ENCODE measurements at regions not wholly inside any gene's neighbourhood (a gene's known extent, or its start where the extent isn't known, plus 50 kb on each side); places are given as distances from the start of the nearest gene placed in this dataset.
A peak's percentile ranks its signal among the peaks of the same experiment; 100 is the strongest.
"Not testable (repeated sequence)": the region's sequence is repeated elsewhere in the genome, so short reads cannot be mapped to it uniquely, and the experiment has no call there.

DNA sequence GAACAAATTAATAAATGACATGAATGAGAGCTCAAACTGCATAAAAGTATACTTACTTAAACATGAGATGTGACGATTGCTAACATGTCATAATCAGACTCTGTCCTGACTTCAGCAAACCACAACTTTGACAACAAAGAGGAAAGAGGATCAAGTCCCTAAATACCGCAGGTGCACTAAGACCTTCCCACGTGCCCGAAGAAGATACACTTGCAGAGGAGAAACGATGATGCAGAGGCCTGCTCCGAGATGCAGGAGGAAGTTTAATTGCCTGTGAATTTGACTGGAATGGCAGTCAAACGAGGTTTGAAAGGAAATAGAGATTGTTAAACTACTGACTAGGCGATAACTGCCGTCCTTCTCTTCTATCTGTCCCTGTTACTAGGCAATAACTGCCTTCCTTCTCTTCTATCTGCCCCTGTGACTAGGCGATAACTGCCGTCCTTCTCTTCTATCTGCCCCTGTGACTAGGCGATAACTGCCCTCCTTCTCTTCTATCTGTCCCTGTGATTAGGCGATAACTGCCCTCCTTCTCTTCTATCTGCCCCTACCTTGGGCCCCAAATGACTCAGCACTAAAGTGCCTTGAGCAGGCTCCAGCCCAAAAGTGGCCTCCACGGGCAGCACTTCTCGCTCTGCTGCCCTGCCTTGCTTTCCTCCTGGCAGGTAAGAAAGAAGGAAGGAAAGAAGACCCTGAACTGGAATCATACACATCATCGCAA, 2226.0 kb upstream of the DEFB115 start:
- not testable (repeated sequence) for DNase-seq (ENCODE audit: low read depth); H3K4me3 ChIP-seq (ENCODE audit: low read depth, low read length)

DNA sequence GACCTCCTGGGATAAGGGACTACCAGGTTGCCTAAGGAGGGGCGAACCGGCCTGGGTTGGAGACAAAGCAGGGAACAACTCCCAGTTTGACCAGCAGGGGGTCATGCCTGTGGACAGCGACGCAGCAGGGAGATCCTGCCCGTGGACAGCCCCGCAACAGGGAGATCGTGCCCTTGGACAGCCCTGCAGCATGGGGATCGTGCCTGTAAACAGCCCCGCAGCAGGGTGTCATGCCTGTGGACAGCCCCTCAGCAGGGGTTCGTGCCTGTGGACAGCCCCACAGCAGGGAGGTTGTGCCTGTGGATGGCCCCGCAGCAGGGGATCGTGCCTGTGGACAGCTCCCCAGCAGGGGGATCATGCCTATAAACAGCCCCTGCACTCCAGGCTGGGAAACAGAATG, 2213.2 kb upstream of the DEFB115 start:
- not testable (repeated sequence) for DNase-seq (ENCODE audit: low read depth); H3K4me3 ChIP-seq (ENCODE audit: low read depth, low read length)

DNA sequence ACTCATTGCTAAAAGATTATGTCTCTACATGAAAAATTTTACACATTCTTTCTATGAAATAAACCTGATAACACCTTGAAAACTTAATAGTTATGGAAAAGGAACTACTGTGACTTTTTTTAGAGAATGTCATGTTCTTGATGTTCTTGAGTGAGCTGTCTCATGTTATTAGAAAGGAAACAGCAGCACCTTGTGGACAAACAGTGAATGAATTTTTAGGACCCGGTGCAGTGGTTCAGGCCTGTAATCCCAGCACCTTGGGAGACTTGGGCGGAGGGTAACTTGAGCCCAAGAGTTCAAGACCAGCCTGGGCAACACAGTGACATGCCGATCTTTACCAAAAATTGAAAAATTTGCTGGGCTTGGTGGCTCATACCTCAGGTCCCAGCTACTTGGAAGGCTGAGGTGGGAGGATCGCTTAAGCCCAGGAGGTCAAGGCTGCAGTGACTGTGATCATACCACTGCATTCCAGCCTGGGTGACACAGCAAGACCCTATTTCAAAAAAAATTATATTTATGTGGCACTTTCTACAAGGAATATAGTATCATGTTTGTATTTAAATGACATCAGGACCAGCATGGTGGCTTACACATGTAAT, 2207.4 kb upstream of the DEFB115 start:
- TF ChIP-seq, protein P1, sequence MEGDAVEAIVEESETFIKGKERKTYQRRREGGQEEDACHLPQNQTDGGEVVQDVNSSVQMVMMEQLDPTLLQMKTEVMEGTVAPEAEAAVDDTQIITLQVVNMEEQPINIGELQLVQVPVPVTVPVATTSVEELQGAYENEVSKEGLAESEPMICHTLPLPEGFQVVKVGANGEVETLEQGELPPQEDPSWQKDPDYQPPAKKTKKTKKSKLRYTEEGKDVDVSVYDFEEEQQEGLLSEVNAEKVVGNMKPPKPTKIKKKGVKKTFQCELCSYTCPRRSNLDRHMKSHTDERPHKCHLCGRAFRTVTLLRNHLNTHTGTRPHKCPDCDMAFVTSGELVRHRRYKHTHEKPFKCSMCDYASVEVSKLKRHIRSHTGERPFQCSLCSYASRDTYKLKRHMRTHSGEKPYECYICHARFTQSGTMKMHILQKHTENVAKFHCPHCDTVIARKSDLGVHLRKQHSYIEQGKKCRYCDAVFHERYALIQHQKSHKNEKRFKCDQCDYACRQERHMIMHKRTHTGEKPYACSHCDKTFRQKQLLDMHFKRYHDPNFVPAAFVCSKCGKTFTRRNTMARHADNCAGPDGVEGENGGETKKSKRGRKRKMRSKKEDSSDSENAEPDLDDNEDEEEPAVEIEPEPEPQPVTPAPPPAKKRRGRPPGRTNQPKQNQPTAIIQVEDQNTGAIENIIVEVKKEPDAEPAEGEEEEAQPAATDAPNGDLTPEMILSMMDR (conservative IDR thresholded peaks at IDR 0.05; ENCODE audit: low read depth, low read length) = peak; percentile 23
- DNase-seq (ENCODE audit: low read depth) = peak; percentile 45
- not testable (repeated sequence) for H3K4me3 ChIP-seq (ENCODE audit: low read depth, low read length)

DNA sequence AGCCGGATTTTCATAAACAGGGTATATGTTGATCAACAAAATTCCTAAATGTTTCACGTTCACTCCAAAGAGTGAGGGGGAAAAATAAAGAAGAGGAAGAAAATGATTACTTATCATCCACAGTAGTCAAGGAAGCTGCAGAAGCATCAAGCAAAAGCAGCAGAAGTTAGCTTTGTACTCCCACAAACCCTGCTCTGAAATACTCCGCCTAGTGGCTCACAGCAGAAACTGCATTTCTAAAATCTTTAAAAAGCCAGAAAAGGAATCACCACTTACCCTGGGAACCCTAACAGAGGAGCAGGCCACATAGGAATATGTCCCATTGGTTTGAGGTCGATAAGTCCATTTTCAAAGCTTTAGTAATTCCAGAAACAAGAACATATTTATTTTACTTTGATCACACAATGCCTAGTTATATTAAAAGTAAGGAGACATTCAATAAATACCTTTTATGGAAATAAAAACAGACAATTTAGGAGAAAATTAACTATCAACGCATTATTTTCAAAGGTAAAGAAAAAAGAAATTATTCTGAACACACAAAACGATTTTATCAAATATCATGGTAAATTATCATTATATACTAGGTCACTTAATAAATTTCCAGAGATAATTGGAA, 2199.5 kb upstream of the DEFB115 start:
- DNase-seq (ENCODE audit: low read depth) = peak; percentile 4
- TF ChIP-seq, protein P1 (conservative IDR thresholded peaks at IDR 0.05; ENCODE audit: low read depth, low read length) = peak; percentile 51
- not testable (repeated sequence) for H3K4me3 ChIP-seq (ENCODE audit: low read depth, low read length)

DNA sequence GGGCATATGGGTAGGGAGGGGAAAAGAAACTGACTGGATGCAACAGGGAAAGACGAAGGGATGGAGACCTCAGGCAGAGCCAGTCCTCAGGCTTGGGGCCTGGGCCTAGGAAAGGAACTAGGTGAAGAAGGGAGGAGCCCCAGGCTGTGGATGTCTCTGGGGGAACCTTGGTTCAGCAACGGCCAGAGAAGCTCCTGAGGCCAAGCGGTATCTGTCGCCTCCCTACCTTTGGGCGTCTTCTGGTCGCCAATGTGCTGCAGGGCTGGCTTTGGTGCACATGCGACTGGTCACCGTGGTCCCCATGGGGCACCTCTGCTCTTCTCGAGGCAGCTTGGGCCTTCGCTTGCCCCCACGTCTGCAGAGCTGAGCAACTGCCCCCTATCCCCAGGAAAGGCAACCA, 2195.0 kb upstream of the DEFB115 start:
- H3K4me3 ChIP-seq (ENCODE audit: low read depth, low read length); DNase-seq (ENCODE audit: low read depth): not testable (repeated sequence)

DNA sequence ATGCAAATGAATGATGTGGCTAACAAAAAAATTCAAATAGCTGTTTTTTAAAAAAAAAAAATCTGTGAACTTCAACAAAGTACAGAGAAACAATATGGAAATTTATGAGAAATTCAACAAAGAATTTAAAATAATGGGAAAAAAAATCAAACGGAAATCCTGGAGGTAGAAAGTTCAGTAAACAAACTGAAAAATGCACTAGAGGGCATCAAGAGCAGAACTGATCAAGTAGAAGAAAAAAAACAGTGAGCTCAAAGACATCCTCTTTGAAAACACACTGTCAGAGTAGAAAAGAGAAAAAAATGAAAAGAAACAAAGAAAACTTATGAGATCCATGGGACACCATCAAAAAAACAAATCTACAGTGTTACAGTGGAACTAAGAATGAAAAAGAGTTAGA, 2191.1 kb upstream of the DEFB115 start:
- not testable (repeated sequence) for H3K4me3 ChIP-seq (ENCODE audit: low read depth, low read length); DNase-seq (ENCODE audit: low read depth)

DNA sequence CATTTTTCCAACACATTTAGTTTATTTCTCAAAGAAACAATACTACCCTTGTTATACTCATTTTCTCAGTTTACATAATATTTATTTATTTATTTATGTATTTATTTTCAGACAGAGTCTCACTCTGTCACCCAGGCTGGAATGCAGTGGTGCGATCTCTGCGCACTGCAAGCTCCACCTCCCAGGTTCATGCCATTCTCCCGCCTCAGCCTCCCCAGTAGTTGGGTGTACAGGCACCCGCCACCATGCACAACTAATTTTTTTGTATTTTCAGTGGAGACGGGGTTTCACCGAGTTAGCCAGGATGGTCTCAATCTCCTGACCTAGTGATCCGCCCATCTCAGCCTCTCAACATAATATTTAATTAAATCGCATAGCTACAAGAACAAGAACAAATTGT, 2183.8 kb upstream of the DEFB115 start:
- not testable (repeated sequence) for DNase-seq (ENCODE audit: low read depth); H3K4me3 ChIP-seq (ENCODE audit: low read depth, low read length)

DNA sequence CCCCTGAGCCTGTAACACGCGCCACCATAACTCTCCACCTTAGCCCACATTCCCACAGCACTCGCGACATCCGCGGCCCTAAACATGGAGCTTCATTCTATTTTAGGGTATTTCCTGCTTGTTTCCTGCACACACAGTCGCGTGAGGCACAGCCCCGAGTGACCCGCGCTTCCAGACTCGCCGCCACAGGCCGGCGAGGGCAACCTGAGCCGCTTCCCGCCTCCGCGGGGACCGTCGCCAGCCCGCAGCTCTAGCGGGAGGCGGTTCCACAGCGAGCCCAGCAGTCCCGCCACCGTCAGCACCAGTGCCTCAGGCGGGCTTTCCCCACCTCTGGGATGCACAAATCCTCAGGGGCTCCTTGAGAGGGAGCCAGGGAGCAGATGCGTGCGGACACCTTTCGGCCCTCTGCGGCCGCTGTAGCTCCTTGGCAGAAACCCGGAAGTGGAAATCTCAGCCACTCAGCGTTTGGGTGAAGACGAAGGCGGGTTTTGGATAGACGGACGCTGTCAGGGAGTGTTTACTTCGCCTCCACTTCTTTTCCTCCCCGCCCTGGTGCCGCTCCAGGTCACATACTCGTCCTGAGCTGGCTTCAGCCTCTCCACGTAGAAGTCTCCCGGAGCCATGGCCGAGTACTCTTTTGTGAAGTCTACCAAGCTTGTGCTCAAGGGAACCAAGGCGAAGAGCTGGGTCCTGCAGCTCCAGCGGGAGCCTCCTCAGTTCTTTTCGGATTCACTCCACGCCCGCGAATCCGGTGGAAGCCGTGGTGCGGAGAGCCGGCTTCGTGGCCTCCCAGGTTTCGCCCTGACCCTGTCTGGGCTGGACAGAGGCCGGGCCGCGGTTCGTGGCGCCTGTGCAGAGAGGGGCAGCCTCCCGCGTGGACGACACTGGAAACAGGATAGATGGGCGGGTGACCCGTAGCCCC, 2177.4 kb upstream of the DEFB115 start:
- TF ChIP-seq, protein P1 (conservative IDR thresholded peaks at IDR 0.05; ENCODE audit: low read depth, low read length) = peak; percentile 40
- H3K4me3 ChIP-seq (ENCODE audit: low read depth, low read length) = peak overlapping the region; percentile 57
- peak; percentile 70 for DNase-seq (ENCODE audit: low read depth)

DNA sequence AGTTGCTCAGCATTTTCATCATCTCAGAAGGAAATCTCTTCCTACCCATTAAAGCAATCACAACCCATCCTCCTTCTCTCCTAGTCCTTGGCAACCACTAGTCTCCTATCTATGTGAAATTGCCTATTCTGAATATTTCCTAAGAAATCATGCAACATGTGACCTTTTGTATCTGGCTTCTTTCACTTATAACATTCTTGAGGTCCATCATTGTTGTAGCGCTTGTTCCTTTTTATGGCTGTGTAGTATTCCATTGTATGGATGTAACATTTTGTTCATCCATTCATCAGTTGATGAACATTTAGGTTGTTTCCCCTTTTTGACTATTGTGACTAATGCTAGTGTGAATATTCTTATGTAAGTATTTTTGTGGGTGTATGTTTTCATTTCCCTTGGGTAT, 2175.8 kb upstream of the DEFB115 start:
- not testable (repeated sequence) for DNase-seq (ENCODE audit: low read depth); H3K4me3 ChIP-seq (ENCODE audit: low read depth, low read length)

DNA sequence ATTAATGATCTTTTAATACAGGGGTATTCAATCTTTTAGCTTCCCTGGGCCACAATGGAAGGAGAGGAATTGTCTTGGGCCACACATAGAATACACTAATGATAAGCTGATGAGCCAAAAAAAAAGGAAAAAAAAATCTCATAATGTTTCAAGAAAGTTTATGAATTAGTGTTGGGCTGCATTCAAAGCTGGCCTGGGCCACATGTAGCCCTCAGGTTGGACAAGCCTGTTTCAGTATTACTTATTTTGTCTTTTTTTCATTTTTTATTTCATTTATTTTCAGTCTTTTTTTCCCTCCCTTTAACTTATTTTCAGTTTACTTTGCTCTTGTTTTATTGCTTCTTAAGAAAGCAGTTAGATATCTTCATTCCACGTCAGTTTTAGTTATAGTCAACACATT, 2171.8 kb upstream of the DEFB115 start:
- DNase-seq (ENCODE audit: low read depth) = no peak
- TF ChIP-seq, protein P1 (conservative IDR thresholded peaks at IDR 0.05; ENCODE audit: low read depth, low read length) = no peak
- H3K4me3 ChIP-seq (ENCODE audit: low read depth, low read length) = no peak overlapping the region

DNA sequence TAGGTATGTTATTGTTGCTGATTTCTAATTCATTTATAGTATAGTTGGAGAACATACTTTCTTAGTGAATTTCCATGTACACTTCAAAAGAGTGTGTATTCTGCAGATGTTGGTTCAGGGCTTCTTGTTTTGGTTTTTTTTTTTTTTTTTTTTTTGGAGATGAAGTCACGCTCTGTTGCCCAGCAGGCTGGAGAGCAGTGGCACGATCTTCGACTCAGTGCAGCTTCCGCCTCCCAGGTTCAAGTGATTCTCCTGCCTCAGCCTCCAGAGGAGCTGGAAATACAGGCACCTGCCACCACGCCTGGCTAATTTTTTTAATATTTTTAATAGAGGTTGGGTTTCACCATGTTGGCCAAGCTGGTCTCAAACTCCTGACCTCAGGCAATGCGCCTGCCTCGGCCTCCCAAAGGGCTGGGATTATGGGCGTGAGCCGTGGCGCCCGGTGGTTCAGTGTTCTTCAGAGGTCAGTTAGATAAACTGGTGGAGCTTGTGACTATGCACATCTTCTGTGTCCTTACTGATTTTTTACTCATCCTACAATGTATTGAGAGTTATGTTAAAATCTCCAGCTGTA, 2171.2 kb upstream of the DEFB115 start:
- H3K4me3 ChIP-seq (ENCODE audit: low read depth, low read length); DNase-seq (ENCODE audit: low read depth): not testable (repeated sequence)
